ENCODE measurements at regions not wholly inside any gene's neighbourhood (a gene's known extent, or its start where the extent isn't known, plus 50 kb on each side); places are given as distances from the start of the nearest gene placed in this dataset.

- Histone ChIP-seq H3K4me3 (no peak overlapping the region), H3K27ac (no peak overlapping the region), H3K4me1 (no peaks in the 10 kb centered on the region), H3K36me3 (no peaks in the 10 kb centered on the region), H3K27me3 (no peaks in the 10 kb centered on the region), H3K9me3 (no peaks in the 10 kb centered on the region)
- TF ChIP-seq POLR2AphosphoS5 (IDR thresholded peaks at IDR 0.05), result no peak
- TF ChIP-seq POLR2A (IDR thresholded peaks at IDR 0.05), result no peak
- TF ChIP-seq EP300 (IDR thresholded peaks at IDR 0.05; ENCODE audit: low read depth), result no peak
- TF ChIP-seq CTCF (IDR thresholded peaks at IDR 0.05), result no peak
- in situ Hi-C loops (cut with MboI; ENCODE audit: low pct_ligation_motif_present in 1 of 4, low pct_unique_long_range_greater_than_20kb in 1 of 4, low sequenced_read_pairs in 3 of 4), result no loop called here
- intact Hi-C loops (cut with DNase I; ENCODE audit: low total_unique reads), result no loop called here
- WGBS, 2 donors (ENCODE audit: low coverage in 1 of 2), result 87 to 91% methylated on average over 4 of the region's 4 CpGs
- DNase-seq, result no peak
Observed at GRCh38 chr13:61039302-61039701, 376.3 kb downstream of the PCDH20 start.

- no peaks in the 10 kb centered on the region for H3K36me3 ChIP-seq
- in situ Hi-C loops (cut with MboI; ENCODE audit: low pct_ligation_motif_present in 1 of 4, low pct_unique_long_range_greater_than_20kb in 1 of 4, low sequenced_read_pairs in 3 of 4), result no loop called here
Observed at GRCh38 chr13:61036715-61037114, 378.9 kb downstream of the PCDH20 start.

GRCh38 chr13:61030445-61030844 is 385.2 kb downstream of the PCDH20 start:
- in situ Hi-C loops (cut with MboI; ENCODE audit: low pct_ligation_motif_present in 1 of 4, low pct_unique_long_range_greater_than_20kb in 1 of 4, low sequenced_read_pairs in 3 of 4) (no loop called here), intact Hi-C loops (cut with DNase I; ENCODE audit: low total_unique reads) (no loop called here)
- no peaks in the 10 kb centered on the region for H3K9me3 ChIP-seq
- no peak for DNase-seq
- no peak overlapping the region for H3K27ac ChIP-seq
- no peak overlapping the region for H3K4me3 ChIP-seq
- H3K36me3 ChIP-seq, result no peaks in the 10 kb centered on the region
- no peaks in the 10 kb centered on the region for H3K4me1 ChIP-seq
- TF ChIP-seq EP300 (IDR thresholded peaks at IDR 0.05; ENCODE audit: low read depth), result no peak
- H3K27me3 ChIP-seq, result no peaks in the 10 kb centered on the region

More at GRCh38 chr13:61036715-61037114, 378.9 kb downstream of the PCDH20 start:
- H3K27ac ChIP-seq, result no peak overlapping the region
- no peaks in the 10 kb centered on the region for H3K4me1 ChIP-seq
- no peaks in the 10 kb centered on the region for H3K27me3 ChIP-seq
- no peak for TF ChIP-seq POLR2A (IDR thresholded peaks at IDR 0.05)
- no peak for TF ChIP-seq CTCF (IDR thresholded peaks at IDR 0.05)
- no peak for TF ChIP-seq POLR2AphosphoS5 (IDR thresholded peaks at IDR 0.05)
- TF ChIP-seq EP300 (IDR thresholded peaks at IDR 0.05; ENCODE audit: low read depth), result no peak
- no peak overlapping the region for H3K4me3 ChIP-seq
- DNase-seq, result no peak
- H3K9me3 ChIP-seq, result no peaks in the 10 kb centered on the region
- WGBS, 2 donors (ENCODE audit: low coverage in 1 of 2), result 76 to 80% methylated on average over 6 of the region's 6 CpGs
- intact Hi-C loops (cut with DNase I; ENCODE audit: low total_unique reads), result no loop called here

GRCh38 chr13:61029064-61029463 is 386.6 kb downstream of the PCDH20 start:
- Histone ChIP-seq H3K4me3 (no peak overlapping the region), H3K36me3 (no peaks in the 10 kb centered on the region), H3K27me3 (no peaks in the 10 kb centered on the region), H3K4me1 (no peaks in the 10 kb centered on the region), H3K9me3 (no peaks in the 10 kb centered on the region), H3K27ac (no peak overlapping the region)
- in situ Hi-C loops (cut with MboI; ENCODE audit: low pct_ligation_motif_present in 1 of 4, low pct_unique_long_range_greater_than_20kb in 1 of 4, low sequenced_read_pairs in 3 of 4), result no loop called here
- intact Hi-C loops (cut with DNase I; ENCODE audit: low total_unique reads), result no loop called here
- TF ChIP-seq POLR2AphosphoS5 (IDR thresholded peaks at IDR 0.05), result no peak
- no peak for TF ChIP-seq POLR2A (IDR thresholded peaks at IDR 0.05)
- TF ChIP-seq EP300 (IDR thresholded peaks at IDR 0.05; ENCODE audit: low read depth), result no peak
- TF ChIP-seq CTCF (IDR thresholded peaks at IDR 0.05), result no peak
- WGBS, 2 donors (ENCODE audit: low coverage in 1 of 2), result 59% methylated on average over 2 of the region's 2 CpGs; no CpG with 5 or more reads in 1 of the 2 donors
- no peak for DNase-seq

- in situ Hi-C loops (cut with MboI; ENCODE audit: low pct_ligation_motif_present in 1 of 4, low pct_unique_long_range_greater_than_20kb in 1 of 4, low sequenced_read_pairs in 3 of 4), result no loop called here
- no peaks in the 10 kb centered on the region for H3K9me3 ChIP-seq
- H3K27me3 ChIP-seq, result no peaks in the 10 kb centered on the region
- intact Hi-C loops (cut with DNase I; ENCODE audit: low total_unique reads), result loop anchor here (5.0 kb wide), 1 partner anchor 1372 kb away; no protein-coding TSS in a partner anchor
- TF ChIP-seq POLR2A (IDR thresholded peaks at IDR 0.05), result no peak
- no peak for TF ChIP-seq POLR2AphosphoS5 (IDR thresholded peaks at IDR 0.05)
- TF ChIP-seq EP300 (IDR thresholded peaks at IDR 0.05; ENCODE audit: low read depth), result no peak
- no peak for TF ChIP-seq CTCF (IDR thresholded peaks at IDR 0.05)
- DNase-seq, result no peak
- H3K27ac ChIP-seq, result no peak overlapping the region
- no peaks in the 10 kb centered on the region for H3K36me3 ChIP-seq
- no peak overlapping the region for H3K4me3 ChIP-seq
- no peaks in the 10 kb centered on the region for H3K4me1 ChIP-seq
Observed at GRCh38 chr13:61024046-61024445, 391.6 kb downstream of the PCDH20 start.

All from transverse colon (tissue), 4 donors.